ENCODE measurements at regions not wholly inside any gene's neighbourhood (a gene's known extent, or its start where the extent isn't known, plus 50 kb on each side); places are given as distances from the start of the nearest gene placed in this dataset.

GRCh38 chr4:53786632-53787031, 195.3 kb upstream of the LNX1 start:
- Histone ChIP-seq H3K27me3 (no peaks in the 10 kb centered on the region), H3K9me3 (no peaks in the 10 kb centered on the region), H3K36me3 (no peaks in the 10 kb centered on the region), H3K4me3 (no peak overlapping the region), H3K4me1 (no peaks in the 10 kb centered on the region), H3K27ac (no peak overlapping the region)
- DNase-seq (no peak), ATAC-seq (no peak)
- intact Hi-C loops (cut with DNase I; ENCODE audit: low total_unique reads) (no loop called here), in situ Hi-C loops (cut with MboI; ENCODE audit: low sequenced_read_pairs in 4 of 4) (no loop called here)
- TF ChIP-seq POLR2A (IDR thresholded peaks at IDR 0.05) (no peak), CTCF (IDR thresholded peaks at IDR 0.05 in 4 of 5, conservative IDR thresholded peaks at IDR 0.05 in 1 of 5) (no peak)

GRCh38 chr4:53785996-53786395, 194.7 kb upstream of the LNX1 start:
- intact Hi-C loops (cut with DNase I; ENCODE audit: low total_unique reads) (no loop called here), in situ Hi-C loops (cut with MboI; ENCODE audit: low sequenced_read_pairs in 4 of 4) (no loop called here)
- no peak for DNase-seq
- Histone ChIP-seq H3K4me1 (no peaks in the 10 kb centered on the region), H3K27me3 (no peaks in the 10 kb centered on the region), H3K27ac (no peak overlapping the region), H3K4me3 (no peak overlapping the region), H3K9me3 (no peaks in the 10 kb centered on the region), H3K36me3 (no peaks in the 10 kb centered on the region)
- no peak for ATAC-seq
- TF ChIP-seq POLR2A (IDR thresholded peaks at IDR 0.05) = no peak
- TF ChIP-seq CTCF (IDR thresholded peaks at IDR 0.05 in 4 of 5, conservative IDR thresholded peaks at IDR 0.05 in 1 of 5) = no peak

GRCh38 chr4:53784112-53784511, 192.8 kb upstream of the LNX1 start:
- no peaks in the 10 kb centered on the region for H3K4me1 ChIP-seq
- no peak overlapping the region for H3K4me3 ChIP-seq
- in situ Hi-C loops (cut with MboI; ENCODE audit: low sequenced_read_pairs in 4 of 4) = no loop called here
- H3K36me3 ChIP-seq = no peaks in the 10 kb centered on the region
- TF ChIP-seq POLR2A (IDR thresholded peaks at IDR 0.05) (no peak), CTCF (IDR thresholded peaks at IDR 0.05 in 4 of 5, conservative IDR thresholded peaks at IDR 0.05 in 1 of 5) (no peak)
- intact Hi-C loops (cut with DNase I; ENCODE audit: low total_unique reads) = no loop called here
- H3K27me3 ChIP-seq = no peaks in the 10 kb centered on the region
- DNase-seq (no peak), ATAC-seq (no peak)
- H3K9me3 ChIP-seq = no peaks in the 10 kb centered on the region
- no peak overlapping the region for H3K27ac ChIP-seq

DNA sequence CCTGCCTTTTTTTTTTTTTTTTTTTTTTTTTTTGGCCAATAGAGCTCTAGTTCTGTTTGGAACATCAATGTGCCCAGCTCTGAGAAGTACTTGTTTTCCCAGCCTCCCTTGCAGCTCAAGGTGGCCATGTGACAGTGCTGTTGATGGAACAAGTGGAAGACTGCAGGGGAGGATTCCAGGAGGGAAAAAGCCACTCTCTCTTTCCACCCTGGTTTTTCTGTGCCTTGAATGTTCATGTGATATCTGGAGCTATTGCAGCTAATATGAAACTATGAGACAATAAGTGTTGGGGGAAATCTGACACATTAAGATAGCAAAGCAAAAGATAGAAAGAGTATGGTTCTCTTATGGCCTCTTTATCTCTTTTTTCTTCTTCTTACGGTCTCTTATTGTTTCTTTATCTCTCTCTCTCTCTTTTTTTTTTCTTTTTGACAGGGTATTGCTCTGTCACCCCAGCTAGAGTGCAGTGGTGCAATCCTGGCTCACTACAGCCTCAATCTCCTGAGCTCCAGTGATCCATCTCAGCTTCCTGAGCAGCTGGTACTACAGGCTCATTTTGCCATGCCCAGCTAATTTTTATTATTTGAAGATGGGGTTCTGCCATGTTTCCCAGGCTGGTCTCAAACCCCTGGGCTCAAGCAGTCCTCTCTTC, 192.0 kb upstream of the LNX1 start:
- no peak for DNase-seq
- H3K4me1 ChIP-seq = no peaks in the 10 kb centered on the region
- H3K27me3 ChIP-seq = no peaks in the 10 kb centered on the region
- H3K36me3 ChIP-seq = no peaks in the 10 kb centered on the region
- no peak overlapping the region for H3K4me3 ChIP-seq
- H3K9me3 ChIP-seq = no peaks in the 10 kb centered on the region
- in situ Hi-C loops (cut with MboI; ENCODE audit: low sequenced_read_pairs in 4 of 4) (no loop called here), intact Hi-C loops (cut with DNase I; ENCODE audit: low total_unique reads) (no loop called here)
- ATAC-seq = no peak
- H3K27ac ChIP-seq = no peak overlapping the region
- TF ChIP-seq POLR2A (IDR thresholded peaks at IDR 0.05) = no peak
- TF ChIP-seq CTCF (IDR thresholded peaks at IDR 0.05 in 4 of 5, conservative IDR thresholded peaks at IDR 0.05 in 1 of 5) = no peak

- in situ Hi-C loops (cut with MboI; ENCODE audit: low sequenced_read_pairs in 4 of 4) (no loop called here), intact Hi-C loops (cut with DNase I; ENCODE audit: low total_unique reads) (no loop called here)
- DNase-seq = no peak
- no peaks in the 10 kb centered on the region for H3K9me3 ChIP-seq
- TF ChIP-seq CTCF (IDR thresholded peaks at IDR 0.05 in 4 of 5, conservative IDR thresholded peaks at IDR 0.05 in 1 of 5) = no peak
- no peak for TF ChIP-seq POLR2A (IDR thresholded peaks at IDR 0.05)
- no peak for ATAC-seq
- H3K4me1 ChIP-seq = no peaks in the 10 kb centered on the region
- H3K27me3 ChIP-seq = no peaks in the 10 kb centered on the region
- no peak overlapping the region for H3K27ac ChIP-seq
- H3K36me3 ChIP-seq = no peaks in the 10 kb centered on the region
- H3K4me3 ChIP-seq = no peak overlapping the region
Observed at GRCh38 chr4:53782458-53782845, 191.2 kb upstream of the LNX1 start.

Data from gastrocnemius medialis (tissue), 4 donors.